Mesothelial cell of epicardium (in vitro differentiated cells): ENCODE measurements at regions not wholly inside any gene's neighbourhood (a gene's known extent, or its start where the extent isn't known, plus 50 kb on each side); places are given as distances from the start of the nearest gene placed in this dataset.
"Not testable (repeated sequence)": the region's sequence is repeated elsewhere in the genome, so short reads cannot be mapped to it uniquely, and the experiment has no call there.

Experiments
- DNase-seq, 2 experiments: peaks; one replicate each; pipeline ENCODE4 v3.0.0; 2021; ENCODE audit warnings: low spot score in 2 of 2; ENCODE audit not compliant: unreplicated experiment in 2 of 2
- H3K27ac Mint-ChIP-seq: 2 replicates; pipeline ENCODE4 v1.8.0; 2021; ENCODE audit warnings: mixed read lengths
- H3K27me3 Mint-ChIP-seq: 2 replicates; pipeline ENCODE4 v1.8.0; 2021; ENCODE audit warnings: low read depth, mixed read lengths
- H3K36me3 Mint-ChIP-seq: 2 replicates; pipeline ENCODE4 v1.8.0; 2021; ENCODE audit warnings: mixed read lengths
- H3K4me1 Mint-ChIP-seq: 2 replicates; pipeline ENCODE4 v1.8.0; 2021; ENCODE audit warnings: mixed read lengths
- H3K4me3 Mint-ChIP-seq: 2 replicates; pipeline ENCODE4 v1.8.0; 2021; ENCODE audit warnings: mild to moderate bottlenecking, moderate library complexity, mixed read lengths
- H3K9me3 Mint-ChIP-seq: 2 replicates; pipeline ENCODE4 v1.8.0; 2021; ENCODE audit warnings: mixed read lengths
- TF ChIP-seq, protein P1 (sequence below): fragments of 200-600 bp; sonication (generic); IDR thresholded peaks from one replicate; pipeline ENCODE4 v1.5.0; 2021; ENCODE audit warnings: antibody characterized with exemption; ENCODE audit not compliant: unreplicated experiment

GRCh38 chr1:220942278-220942677 lies 63.0 kb downstream of the HLX start:
- no peak overlapping the region for H3K27ac Mint-ChIP-seq
- no peak overlapping the region for H3K4me3 Mint-ChIP-seq
- no peaks in the 10 kb centered on the region for H3K36me3 Mint-ChIP-seq
- H3K4me1 Mint-ChIP-seq, result no peaks in the 10 kb centered on the region
- no peaks in the 10 kb centered on the region for H3K9me3 Mint-ChIP-seq
- H3K27me3 Mint-ChIP-seq, result peaks cover 70% of the 10 kb centered on the region
- DNase-seq, result no peak
- TF ChIP-seq, protein P1, sequence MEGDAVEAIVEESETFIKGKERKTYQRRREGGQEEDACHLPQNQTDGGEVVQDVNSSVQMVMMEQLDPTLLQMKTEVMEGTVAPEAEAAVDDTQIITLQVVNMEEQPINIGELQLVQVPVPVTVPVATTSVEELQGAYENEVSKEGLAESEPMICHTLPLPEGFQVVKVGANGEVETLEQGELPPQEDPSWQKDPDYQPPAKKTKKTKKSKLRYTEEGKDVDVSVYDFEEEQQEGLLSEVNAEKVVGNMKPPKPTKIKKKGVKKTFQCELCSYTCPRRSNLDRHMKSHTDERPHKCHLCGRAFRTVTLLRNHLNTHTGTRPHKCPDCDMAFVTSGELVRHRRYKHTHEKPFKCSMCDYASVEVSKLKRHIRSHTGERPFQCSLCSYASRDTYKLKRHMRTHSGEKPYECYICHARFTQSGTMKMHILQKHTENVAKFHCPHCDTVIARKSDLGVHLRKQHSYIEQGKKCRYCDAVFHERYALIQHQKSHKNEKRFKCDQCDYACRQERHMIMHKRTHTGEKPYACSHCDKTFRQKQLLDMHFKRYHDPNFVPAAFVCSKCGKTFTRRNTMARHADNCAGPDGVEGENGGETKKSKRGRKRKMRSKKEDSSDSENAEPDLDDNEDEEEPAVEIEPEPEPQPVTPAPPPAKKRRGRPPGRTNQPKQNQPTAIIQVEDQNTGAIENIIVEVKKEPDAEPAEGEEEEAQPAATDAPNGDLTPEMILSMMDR, result no peak

DNA sequence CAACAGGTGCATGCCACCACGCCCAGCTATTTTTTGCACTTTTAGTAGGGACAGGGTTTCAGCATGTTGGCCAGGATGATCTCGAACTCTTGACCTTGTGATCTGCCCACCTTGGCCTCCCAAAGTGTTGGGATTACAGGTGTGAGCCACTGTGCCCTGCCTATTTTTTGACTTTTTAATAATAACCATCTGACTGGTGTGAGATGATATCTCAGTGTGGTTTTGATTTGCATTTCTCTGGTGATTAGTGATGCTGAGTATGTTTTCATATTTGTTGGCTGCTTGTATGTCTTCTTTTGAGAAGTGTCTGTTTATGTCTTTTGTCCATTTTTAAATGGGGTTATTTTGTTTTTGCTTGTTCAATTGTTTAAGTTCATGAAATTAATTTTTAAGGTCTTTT lies 63.7 kb downstream of the HLX start:
- not testable (repeated sequence) for H3K4me1 Mint-ChIP-seq, H3K27ac Mint-ChIP-seq

DNA sequence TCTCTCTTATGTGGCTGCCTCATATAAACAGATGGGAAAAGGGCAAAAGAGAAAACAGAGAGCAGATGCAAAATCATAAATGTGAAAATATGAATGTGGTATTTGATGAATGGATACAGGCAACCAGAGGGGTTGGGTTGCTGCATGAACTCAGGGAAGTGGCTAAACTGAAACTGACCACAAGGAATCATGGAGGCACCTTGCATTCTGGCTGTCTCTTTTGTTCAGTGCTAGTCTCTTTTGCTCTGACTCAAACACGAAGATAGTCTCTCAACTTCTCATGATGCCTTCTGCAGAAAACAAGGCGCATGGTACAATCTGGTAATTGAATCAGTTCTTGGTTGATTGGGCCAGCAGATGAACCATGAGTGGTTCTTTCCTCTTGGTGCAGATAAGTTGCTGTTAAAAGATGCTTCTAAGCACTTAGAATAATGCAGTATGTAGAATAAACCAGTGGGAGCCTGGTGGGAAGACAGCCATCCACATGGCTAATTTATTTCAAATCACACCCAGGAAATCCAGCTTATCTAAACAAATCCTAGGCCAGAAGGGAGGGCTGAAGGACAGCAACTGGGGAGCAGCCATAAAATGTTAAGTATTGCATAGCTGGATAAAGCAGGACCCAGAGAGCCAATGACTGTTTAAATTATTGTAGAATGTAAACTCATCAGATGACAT lies 64.2 kb downstream of the HLX start:
- TF ChIP-seq, protein P1, result no peak
- Mint-ChIP-seq H3K9me3 (peaks cover 5% of the 10 kb centered on the region), H3K4me1 (no peaks in the 10 kb centered on the region), H3K27me3 (peaks cover 63% of the 10 kb centered on the region), H3K4me3 (no peak overlapping the region), H3K27ac (no peak overlapping the region), H3K36me3 (no peaks in the 10 kb centered on the region)
- no peak for DNase-seq

More for the DNA sequence above, 63.7 kb downstream of the HLX start:
- H3K9me3 Mint-ChIP-seq, H3K4me3 Mint-ChIP-seq, DNase-seq, H3K36me3 Mint-ChIP-seq: not testable (repeated sequence)
- H3K27me3 Mint-ChIP-seq, result peaks cover 68% of the 10 kb centered on the region

- Mint-ChIP-seq H3K27ac (no peak overlapping the region), H3K4me1 (peaks cover 2% of the 10 kb centered on the region), H3K9me3 (peaks cover 18% of the 10 kb centered on the region), H3K36me3 (peaks cover 5% of the 10 kb centered on the region), H3K4me3 (no peak overlapping the region), H3K27me3 (peaks cover 20% of the 10 kb centered on the region)
- DNase-seq, result no peak
- TF ChIP-seq, protein P1, result no peak
Observed at GRCh38 chr1:220950576-220950975, 71.3 kb downstream of the HLX start.

DNA sequence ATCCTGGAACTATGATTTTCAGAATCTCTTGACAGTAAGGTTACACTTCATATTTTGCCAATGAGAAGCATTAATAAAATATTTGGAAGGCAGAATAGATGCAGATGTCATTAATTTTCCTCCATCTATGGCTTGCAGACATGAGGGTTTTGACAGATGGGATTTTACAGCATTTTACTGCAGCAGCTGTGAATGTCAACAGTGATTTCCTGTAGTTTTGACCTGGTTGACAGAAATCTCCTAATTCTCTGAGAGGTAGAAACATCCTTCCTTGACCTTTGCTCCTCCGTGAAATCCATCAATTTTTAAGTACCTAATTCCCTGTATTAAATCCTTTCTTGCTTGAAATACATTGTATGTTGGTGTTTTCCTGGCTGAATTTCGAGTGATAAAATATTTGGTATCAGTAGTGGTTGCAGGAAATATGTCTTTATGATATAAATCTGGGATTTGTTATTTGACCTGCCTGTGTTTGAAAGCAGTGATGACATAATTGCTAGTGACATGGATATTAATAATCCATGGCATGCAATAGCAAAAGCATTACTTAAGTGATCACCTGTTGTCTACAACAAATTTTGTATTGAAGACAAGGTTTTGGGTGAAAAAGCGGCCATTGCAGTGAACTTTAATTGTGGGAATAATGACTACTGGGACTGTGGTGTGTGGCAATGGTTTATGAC lies 73.9 kb downstream of the HLX start:
- no peak overlapping the region for H3K4me3 Mint-ChIP-seq
- peaks cover 16% of the 10 kb centered on the region for H3K9me3 Mint-ChIP-seq
- TF ChIP-seq, protein P1, result no peak
- H3K27ac Mint-ChIP-seq, result no peak overlapping the region
- H3K27me3 Mint-ChIP-seq, result peaks cover 16% of the 10 kb centered on the region
- peaks cover 5% of the 10 kb centered on the region for H3K36me3 Mint-ChIP-seq
- DNase-seq, result no peak
- peaks cover 2% of the 10 kb centered on the region for H3K4me1 Mint-ChIP-seq

DNA sequence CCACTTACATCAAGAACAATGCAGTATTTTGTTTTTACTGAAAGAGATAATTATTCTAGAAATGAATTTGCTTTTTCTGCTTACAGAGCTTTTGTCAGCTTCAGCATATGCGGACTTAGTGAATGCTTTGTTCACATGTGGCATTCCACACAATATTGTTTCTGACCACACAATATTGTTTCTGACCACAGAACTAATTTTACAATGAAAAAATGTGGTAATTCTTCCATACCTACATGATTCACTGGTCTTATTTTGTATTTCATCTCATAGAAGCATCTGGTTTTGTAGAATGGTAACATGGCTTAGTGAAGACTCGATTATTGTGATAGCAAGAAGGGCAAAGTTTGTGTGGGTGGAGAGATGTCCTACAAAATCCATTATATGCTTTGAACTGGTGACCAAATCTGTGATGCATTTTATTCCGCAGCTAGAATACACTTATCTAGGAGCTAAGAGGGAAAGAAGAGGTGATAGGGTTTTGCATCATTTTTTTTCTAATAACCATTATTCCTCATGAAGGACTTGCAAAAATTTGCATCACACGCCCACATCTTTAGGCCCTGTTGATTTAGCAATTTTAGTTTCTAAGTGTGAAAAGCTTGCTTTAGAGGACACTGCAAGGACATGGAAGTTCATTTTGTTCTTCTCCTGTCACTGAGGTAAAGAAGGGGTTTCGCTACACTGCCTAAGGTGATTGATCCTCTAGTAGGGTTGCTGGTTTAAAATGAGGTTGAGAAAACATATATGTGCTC lies 75.3 kb downstream of the HLX start:
- DNase-seq, result no peak
- Mint-ChIP-seq H3K4me3 (no peak overlapping the region), H3K4me1 (peaks cover 2% of the 10 kb centered on the region), H3K36me3 (peaks cover 3% of the 10 kb centered on the region), H3K27ac (no peak overlapping the region), H3K27me3 (peaks cover 27% of the 10 kb centered on the region), H3K9me3 (peaks cover 8% of the 10 kb centered on the region)
- TF ChIP-seq, protein P1, result no peak
